ENCODE measurements at regions not wholly inside any gene's neighbourhood (a gene's known extent, or its start where the extent isn't known, plus 50 kb on each side); places are given as distances from the start of the nearest gene placed in this dataset.

GRCh38 chr19:32146664-32147063 is 198.7 kb upstream of the ZNF507 start:
- no peak for DNase-seq (ENCODE audit: low read depth in 2 of 3, low spot score in 1 of 3)

- DNase-seq (ENCODE audit: low read depth in 2 of 3, low spot score in 1 of 3): no peak
Measured at GRCh38 chr19:32150605-32151004, 194.8 kb upstream of the ZNF507 start.

- no peak for DNase-seq (ENCODE audit: low read depth in 2 of 3, low spot score in 1 of 3)
Measured at GRCh38 chr19:32154418-32154817, 191.0 kb upstream of the ZNF507 start.

GRCh38 chr19:32164384-32164992 is 180.9 kb upstream of the ZNF507 start:
- DNase-seq (ENCODE audit: low read depth in 2 of 3, low spot score in 1 of 3): no peak

GRCh38 chr19:32165141-32165540 is 180.3 kb upstream of the ZNF507 start:
- DNase-seq (ENCODE audit: low read depth in 2 of 3, low spot score in 1 of 3): no peak

- no peak for DNase-seq (ENCODE audit: low read depth in 2 of 3, low spot score in 1 of 3)
Measured at GRCh38 chr19:32165750-32166149, 179.7 kb upstream of the ZNF507 start.

- DNase-seq (ENCODE audit: low read depth in 2 of 3, low spot score in 1 of 3): no peak
Measured at GRCh38 chr19:32166238-32166637, 179.2 kb upstream of the ZNF507 start.

GRCh38 chr19:32168111-32168510 is 177.3 kb upstream of the ZNF507 start:
- no peak for DNase-seq (ENCODE audit: low read depth in 2 of 3, low spot score in 1 of 3)

- no peak for DNase-seq (ENCODE audit: low read depth in 2 of 3, low spot score in 1 of 3)
Measured at GRCh38 chr19:32168606-32169005, 176.8 kb upstream of the ZNF507 start.

GRCh38 chr19:32171719-32172151 is 173.7 kb upstream of the ZNF507 start:
- no peak for DNase-seq (ENCODE audit: low read depth in 2 of 3, low spot score in 1 of 3)

GRCh38 chr19:32172566-32173160 is 172.7 kb upstream of the ZNF507 start:
- no peak for DNase-seq (ENCODE audit: low read depth in 2 of 3, low spot score in 1 of 3)

GRCh38 chr19:32173836-32174235 is 171.6 kb upstream of the ZNF507 start:
- DNase-seq (ENCODE audit: low read depth in 2 of 3, low spot score in 1 of 3): no peak

GRCh38 chr19:32174386-32175113 is 170.9 kb upstream of the ZNF507 start:
- DNase-seq (ENCODE audit: low read depth in 2 of 3, low spot score in 1 of 3): no peak

- DNase-seq (ENCODE audit: low read depth in 2 of 3, low spot score in 1 of 3): no peak
Measured at GRCh38 chr19:32176591-32176990, 168.8 kb upstream of the ZNF507 start.

GRCh38 chr19:32177686-32178085 is 167.7 kb upstream of the ZNF507 start:
- DNase-seq (ENCODE audit: low read depth in 2 of 3, low spot score in 1 of 3): no peak

GRCh38 chr19:32178401-32178800 is 167.0 kb upstream of the ZNF507 start:
- DNase-seq (ENCODE audit: low read depth in 2 of 3, low spot score in 1 of 3): no peak

GRCh38 chr19:32178956-32179355 is 166.5 kb upstream of the ZNF507 start:
- DNase-seq (ENCODE audit: low read depth in 2 of 3, low spot score in 1 of 3): no peak

GRCh38 chr19:32181216-32181920 is 164.0 kb upstream of the ZNF507 start:
- no peak for DNase-seq (ENCODE audit: low read depth in 2 of 3, low spot score in 1 of 3)

- no peak for DNase-seq (ENCODE audit: low read depth in 2 of 3, low spot score in 1 of 3)
Measured at GRCh38 chr19:32186542-32187330, 158.7 kb upstream of the ZNF507 start.

- DNase-seq (ENCODE audit: low read depth in 2 of 3, low spot score in 1 of 3): no peak
Measured at GRCh38 chr19:32188921-32189320, 156.5 kb upstream of the ZNF507 start.

Measured in stimulated activated CD4-positive, alpha-beta T cell treated with anti-CD3 and anti-CD28 coated beads, Interleukin-12 subunit alpha, Interleukin-12 subunit beta, amount 100 ng/mL, for 48 hours (primary cell).